ENCODE measurements at regions not wholly inside any gene's neighbourhood (a gene's known extent, or its start where the extent isn't known, plus 50 kb on each side); places are given as distances from the start of the nearest gene placed in this dataset.
"Not testable (repeated sequence)": the region's sequence is repeated elsewhere in the genome, so short reads cannot be mapped to it uniquely, and the experiment has no call there.

DNA sequence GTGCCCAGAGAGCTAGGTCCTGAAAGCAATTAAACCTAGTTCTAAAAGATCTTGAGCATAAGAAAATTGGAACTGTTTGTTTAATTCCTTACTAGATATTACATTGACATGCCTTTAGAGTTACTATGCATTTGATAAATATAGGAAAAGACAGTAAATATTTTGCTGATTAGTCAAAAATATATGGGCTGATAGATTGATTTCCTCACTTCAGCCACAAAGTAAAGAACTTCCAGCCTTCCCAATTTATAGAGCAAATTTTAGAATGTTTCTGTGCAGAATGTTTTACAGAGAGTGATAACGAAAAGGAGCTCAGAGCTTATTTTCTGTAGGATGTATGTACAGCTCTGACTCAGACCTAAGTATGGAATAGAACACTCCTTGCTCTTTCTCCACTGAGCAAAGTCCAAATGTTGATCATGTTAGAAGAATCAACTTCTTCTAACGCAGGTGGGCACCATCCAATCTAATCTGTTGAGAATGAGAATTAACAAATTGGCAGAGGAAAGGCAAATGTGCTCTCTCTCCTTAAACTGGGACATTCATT, 72.9 kb upstream of the PAM start:
- H3K9ac ChIP-seq (ENCODE audit: low read depth, low read length), result no peak overlapping the region
- no peak overlapping the region for H3K4ac ChIP-seq (ENCODE audit: low read depth, low read length)
- no peak overlapping the region for H3K4me3 ChIP-seq (ENCODE audit: insufficient read depth, low read depth, low read length)
- no peak overlapping the region for H2BK120ac ChIP-seq (ENCODE audit: low read depth, low read length)
- no peaks in the 10 kb centered on the region for H3K4me1 ChIP-seq (ENCODE audit: control insufficient read depth, insufficient read depth, low read length)
- CTCF ChIA-PET, result interaction anchor here (0.5 to 2.5 kb wide), 18 partner anchors 10 to 832 kb away, joined by 3 to 11 read pairs (median 5); no protein-coding TSS in a partner anchor
- no TSS peak for BruUV-seq (replicated peaks)
- no peaks in the 10 kb centered on the region for H3K9me1 ChIP-seq (ENCODE audit: insufficient read depth, low read length)
- H3K14ac ChIP-seq (replicated peaks; ENCODE audit: low read depth, low read length), result no peak overlapping the region
- H3K27ac ChIP-seq (ENCODE audit: insufficient read depth, low read length), result no peak overlapping the region
- TF ChIP-seq CEBPB (IDR thresholded peaks at IDR 0.05; ENCODE audit: low read depth, low read length) (no peak), MAFK (IDR thresholded peaks at IDR 0.05; ENCODE audit: low read depth, low read length) (peak; percentile 81), MAZ (IDR thresholded peaks at IDR 0.05; ENCODE audit: borderline replicate concordance, low read depth, low read length) (no peak), MXI1 (IDR thresholded peaks at IDR 0.05; ENCODE audit: borderline replicate concordance, low read depth, low read length) (no peak)
- H3K4me2 ChIP-seq (ENCODE audit: low read depth, low read length), result no peak overlapping the region
- no peak overlapping the region for H4K91ac ChIP-seq (ENCODE audit: insufficient read depth, low read depth, low read length)
- H3K79me1 ChIP-seq (ENCODE audit: low read depth in 1 of 2, low read length in 2 of 2), result no peaks in the 10 kb centered on the region
- no peak overlapping the region for H3K23ac ChIP-seq (ENCODE audit: low read depth, low read length)
- no peak overlapping the region for H2BK15ac ChIP-seq (ENCODE audit: low read depth, low read length)
- H2AK5ac ChIP-seq (ENCODE audit: low read depth, low read length), result no peak overlapping the region
- ATAC-seq (ENCODE audit: low read depth), result peak; percentile 27; the same call in 1 of the 2 replicates
- dilution Hi-C loops (cut with HindIII; ENCODE audit: low sequenced_read_pairs, unreplicated experiment) (no loop called here), in situ Hi-C loops (cut with MboI; ENCODE audit: low sequenced_read_pairs) (loop anchor here (10.0 kb wide), 1 partner anchor 353 kb away; no protein-coding TSS in a partner anchor), intact Hi-C loops (cut with micrococcal nuclease) (loop anchor here (5.0 kb wide), 3 partner anchors 100 to 455 kb away; no protein-coding TSS in a partner anchor)
- no peak overlapping the region for H3K18ac ChIP-seq (ENCODE audit: low read depth, low read length)
- H2AFZ ChIP-seq (replicated peaks; ENCODE audit: low read length, poor library complexity), result no peak overlapping the region
- no peak overlapping the region for H3K56ac ChIP-seq (ENCODE audit: extremely low read depth, insufficient read depth, low read length)
- H2BK20ac ChIP-seq (ENCODE audit: low read depth, low read length), result no peak overlapping the region
- no peak overlapping the region for H2AK9ac ChIP-seq (replicated peaks; ENCODE audit: low read depth, low read length, poor library complexity)
- H2BK5ac ChIP-seq (ENCODE audit: low read depth, low read length, poor library complexity, severe bottlenecking), result no peak overlapping the region
- no peaks in the 10 kb centered on the region for H3K36me3 ChIP-seq (ENCODE audit: control insufficient read depth, insufficient read depth, low read length)
- DNase-seq, result no peak
- no peaks in the 10 kb centered on the region for H3K9me3 ChIP-seq (ENCODE audit: control insufficient read depth, insufficient read depth, low read length)
- no CpG with 5 or more reads among the region's 2 CpGs for WGBS, 2 experiments (ENCODE audit: extremely low coverage in 2 of 2, insufficient read length in 1 of 2)
- H4K5ac ChIP-seq (ENCODE audit: low read depth, low read length), result no peak overlapping the region
- no peaks in the 10 kb centered on the region for H4K20me1 ChIP-seq (ENCODE audit: insufficient read depth, low read length)
- H4K8ac ChIP-seq (ENCODE audit: low read depth in 2 of 2, low read length in 2 of 2), result no peak overlapping the region
- H3K27me3 ChIP-seq (ENCODE audit: control insufficient read depth, insufficient read depth, low read length), result no peaks in the 10 kb centered on the region
- POLR2A ChIA-PET (ENCODE audit: unreplicated experiment), result interaction anchor here (0.5 kb wide), 1 partner anchor 28 kb away, joined by 3 read pairs; no protein-coding TSS in a partner anchor

- DNase-seq; H3K14ac ChIP-seq (replicated peaks; ENCODE audit: low read depth, low read length); H2BK5ac ChIP-seq (ENCODE audit: low read depth, low read length, poor library complexity, severe bottlenecking); H3K23ac ChIP-seq (ENCODE audit: low read depth, low read length); H3K4me2 ChIP-seq (ENCODE audit: low read depth, low read length); H4K91ac ChIP-seq (ENCODE audit: insufficient read depth, low read depth, low read length); H3K27me3 ChIP-seq (ENCODE audit: control insufficient read depth, insufficient read depth, low read length); H3K56ac ChIP-seq (ENCODE audit: extremely low read depth, insufficient read depth, low read length); H2AK9ac ChIP-seq (replicated peaks; ENCODE audit: low read depth, low read length, poor library complexity); dilution Hi-C loops (cut with HindIII; ENCODE audit: low sequenced_read_pairs, unreplicated experiment); H3K9ac ChIP-seq (ENCODE audit: low read depth, low read length); CTCF ChIA-PET; H3K27ac ChIP-seq (ENCODE audit: insufficient read depth, low read length); H3K4me1 ChIP-seq (ENCODE audit: control insufficient read depth, insufficient read depth, low read length); H3K36me3 ChIP-seq (ENCODE audit: control insufficient read depth, insufficient read depth, low read length); H3K9me1 ChIP-seq (ENCODE audit: insufficient read depth, low read length); intact Hi-C loops (cut with micrococcal nuclease); H2BK20ac ChIP-seq (ENCODE audit: low read depth, low read length); H2BK15ac ChIP-seq (ENCODE audit: low read depth, low read length); H3K9me3 ChIP-seq (ENCODE audit: control insufficient read depth, insufficient read depth, low read length); H2BK120ac ChIP-seq (ENCODE audit: low read depth, low read length); H2AFZ ChIP-seq (replicated peaks; ENCODE audit: low read length, poor library complexity); H4K5ac ChIP-seq (ENCODE audit: low read depth, low read length); H2AK5ac ChIP-seq (ENCODE audit: low read depth, low read length); H4K8ac ChIP-seq (ENCODE audit: low read depth in 2 of 2, low read length in 2 of 2); H3K18ac ChIP-seq (ENCODE audit: low read depth, low read length); H3K4ac ChIP-seq (ENCODE audit: low read depth, low read length); H3K4me3 ChIP-seq (ENCODE audit: insufficient read depth, low read depth, low read length); POLR2A ChIA-PET (ENCODE audit: unreplicated experiment); BruUV-seq (replicated peaks); H4K20me1 ChIP-seq (ENCODE audit: insufficient read depth, low read length); ATAC-seq (ENCODE audit: low read depth); H3K79me1 ChIP-seq (ENCODE audit: low read depth in 1 of 2, low read length in 2 of 2): not testable (repeated sequence)
- in situ Hi-C loops (cut with MboI; ENCODE audit: low sequenced_read_pairs), result loop anchor here (10.0 kb wide), 1 partner anchor 347 kb away; no protein-coding TSS in a partner anchor
- WGBS, 2 experiments (ENCODE audit: extremely low coverage in 2 of 2, insufficient read length in 1 of 2), result 96% methylated on average over 5 of the region's 7 CpGs; no CpG with 5 or more reads in 1 of the 2 experiments
Observed at GRCh38 chr5:102688076-102688475, 67.0 kb upstream of the PAM start.

Measured in IMR-90 (cell line).